ENCODE measurements at regions not wholly inside any gene's neighbourhood (a gene's known extent, or its start where the extent isn't known, plus 50 kb on each side); places are given as distances from the start of the nearest gene placed in this dataset.

DNA sequence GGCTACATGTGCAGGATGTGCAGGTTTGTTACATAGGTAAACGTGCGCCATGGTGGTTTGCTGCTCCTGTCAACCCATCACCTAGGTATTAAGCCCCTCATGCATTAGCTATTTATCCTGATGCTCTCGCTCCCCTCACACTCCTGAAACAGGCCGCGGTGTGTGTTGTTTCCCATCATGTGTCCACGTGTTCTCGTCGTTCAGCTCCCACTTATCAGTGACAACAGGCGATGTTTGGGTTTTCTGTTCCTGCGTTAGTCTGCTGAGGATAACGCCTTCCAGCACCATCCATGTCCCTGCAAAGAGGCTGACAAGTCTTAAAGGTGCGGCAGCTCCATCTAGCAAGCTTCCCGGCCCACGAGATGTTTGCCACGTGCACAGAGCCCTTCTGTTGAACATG, 175.1 kb downstream of the FOXL1 start:
- H3K36me3 ChIP-seq (ENCODE audit: control insufficient read depth in 2 of 2, insufficient read depth in 2 of 2, low read length in 1 of 2), result no peaks in the 10 kb centered on the region
- no peaks in the 10 kb centered on the region for H3K4me1 ChIP-seq (ENCODE audit: control insufficient read depth in 2 of 2, insufficient read depth in 2 of 2, low read length in 2 of 2)
- H3K27ac ChIP-seq (ENCODE audit: low read depth in 1 of 2, low read length in 1 of 2), result no peak overlapping the region
- peaks cover 0 to 7% of the 10 kb centered on the region in 2 donors for H3K27me3 ChIP-seq (ENCODE audit: control insufficient read depth in 2 of 2, insufficient read depth in 1 of 2, low read length in 1 of 2)
- no peak overlapping the region for H3K4me3 ChIP-seq (ENCODE audit: low read length in 2 of 2)
- WGBS, result 86% methylated on average over 15 of the region's 15 CpGs
- DNase-seq (ENCODE audit: low read depth in 6 of 9, low spot score in 9 of 9), result no peak
- no peaks in the 10 kb centered on the region for H3K9me3 ChIP-seq (ENCODE audit: control insufficient read depth in 2 of 2, insufficient read depth in 1 of 2, low read length in 1 of 2)

DNA sequence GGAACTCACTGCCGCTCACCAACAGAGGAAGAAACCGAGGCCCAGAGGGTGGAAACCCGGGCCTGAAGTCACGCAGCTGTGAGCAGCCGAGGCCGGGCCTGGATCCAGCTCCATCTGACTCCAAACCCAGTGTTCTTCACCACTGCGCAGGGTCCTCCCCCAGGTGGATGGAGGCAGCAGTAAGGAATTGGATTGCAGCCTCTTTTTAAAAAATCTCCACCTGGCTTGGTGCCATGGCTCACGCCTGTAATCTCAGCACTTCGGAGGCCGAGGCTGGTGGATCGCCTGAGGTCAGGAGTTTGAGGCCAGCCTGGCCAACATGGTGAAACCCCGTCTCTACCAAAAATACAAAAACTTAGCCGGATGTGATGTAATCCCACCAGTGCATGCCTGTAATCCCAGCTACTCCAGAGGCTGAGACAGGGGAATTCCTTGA, 177.2 kb downstream of the FOXL1 start:
- Histone ChIP-seq H3K27me3 (ENCODE audit: control insufficient read depth in 2 of 2, insufficient read depth in 1 of 2, low read length in 1 of 2) (peaks cover 4 to 11% of the 10 kb centered on the region in 2 donors), H3K4me3 (ENCODE audit: low read length in 2 of 2) (no peak overlapping the region), H3K27ac (ENCODE audit: low read depth in 1 of 2, low read length in 1 of 2) (no peak overlapping the region), H3K36me3 (ENCODE audit: control insufficient read depth in 2 of 2, insufficient read depth in 2 of 2, low read length in 1 of 2) (no peaks in the 10 kb centered on the region), H3K4me1 (ENCODE audit: control insufficient read depth in 2 of 2, insufficient read depth in 2 of 2, low read length in 2 of 2) (no peaks in the 10 kb centered on the region), H3K9me3 (ENCODE audit: control insufficient read depth in 2 of 2, insufficient read depth in 1 of 2, low read length in 1 of 2) (no peaks in the 10 kb centered on the region)
- no peak for DNase-seq (ENCODE audit: low read depth in 6 of 9, low spot score in 9 of 9)
- 92% methylated on average over 13 of the region's 13 CpGs for WGBS

DNA sequence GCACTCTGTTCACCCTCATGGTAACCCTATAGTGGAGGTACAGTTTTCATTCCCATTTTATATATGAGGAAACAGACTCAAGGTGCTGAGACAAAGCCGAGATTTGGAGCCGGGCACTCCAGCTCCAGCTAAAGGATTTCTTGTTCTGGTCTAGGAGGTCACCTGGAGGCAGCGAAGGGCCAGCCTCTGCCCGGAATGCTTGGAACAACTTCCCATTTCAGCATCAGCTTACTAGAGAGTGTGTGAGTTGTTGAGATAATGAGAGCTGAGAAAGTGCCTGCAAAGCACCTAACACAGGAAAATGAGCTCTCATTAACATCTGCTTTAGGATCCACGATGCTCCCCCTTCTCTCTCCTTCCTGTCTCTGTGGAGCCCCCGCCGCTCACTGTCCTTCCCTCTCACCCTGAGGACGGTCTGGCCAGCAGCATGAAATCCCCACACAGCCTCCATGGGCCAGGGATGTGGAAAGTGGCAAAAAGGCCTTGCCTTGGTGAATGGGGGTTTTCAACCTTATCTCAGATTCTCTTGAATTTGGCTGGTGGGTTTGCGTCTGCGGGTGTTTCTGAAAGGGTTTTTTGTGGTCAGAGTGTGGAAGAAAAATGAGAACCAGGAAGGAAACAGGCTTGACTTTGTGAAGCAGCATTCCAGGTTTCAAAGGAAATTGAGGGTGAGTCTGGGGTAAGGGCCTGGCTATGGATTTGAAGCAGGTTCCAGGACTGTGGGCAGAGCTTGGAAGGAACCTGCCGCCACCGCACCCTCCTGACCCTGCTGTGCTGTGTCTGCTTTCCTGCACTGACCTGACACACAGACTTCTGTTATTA, 178.7 kb downstream of the FOXL1 start:
- Histone ChIP-seq H3K27ac (ENCODE audit: low read depth in 1 of 2, low read length in 1 of 2) (no peak overlapping the region), H3K36me3 (ENCODE audit: control insufficient read depth in 2 of 2, insufficient read depth in 2 of 2, low read length in 1 of 2) (no peaks in the 10 kb centered on the region), H3K4me3 (ENCODE audit: low read length in 2 of 2) (no peak overlapping the region), H3K4me1 (ENCODE audit: control insufficient read depth in 2 of 2, insufficient read depth in 2 of 2, low read length in 2 of 2) (peaks cover 0 to 2% of the 10 kb centered on the region in 2 donors), H3K27me3 (ENCODE audit: control insufficient read depth in 2 of 2, insufficient read depth in 1 of 2, low read length in 1 of 2) (peaks cover 4 to 26% of the 10 kb centered on the region in 2 donors), H3K9me3 (ENCODE audit: control insufficient read depth in 2 of 2, insufficient read depth in 1 of 2, low read length in 1 of 2) (no peaks in the 10 kb centered on the region)
- WGBS, result 21% methylated on average over 12 of the region's 12 CpGs
- no peak for DNase-seq (ENCODE audit: low read depth in 6 of 9, low spot score in 9 of 9)

DNA sequence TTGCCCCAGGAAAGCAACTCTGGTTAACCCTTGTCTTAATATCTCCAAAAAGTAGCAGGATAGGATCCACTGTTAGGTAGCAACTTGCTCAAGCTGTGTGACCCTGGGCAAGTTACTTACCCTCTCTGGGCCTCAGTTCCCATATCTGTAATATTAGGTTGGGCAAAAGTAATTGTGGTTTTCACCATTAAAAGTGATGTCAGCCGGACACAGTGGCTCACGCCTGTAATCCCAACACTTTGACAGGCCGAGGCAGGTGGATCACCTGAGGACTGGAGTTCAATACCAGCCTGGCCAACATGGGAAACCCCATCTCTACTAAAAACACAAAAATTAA, 179.3 kb downstream of the FOXL1 start:
- peaks cover 4 to 31% of the 10 kb centered on the region in 2 donors for H3K27me3 ChIP-seq (ENCODE audit: control insufficient read depth in 2 of 2, insufficient read depth in 1 of 2, low read length in 1 of 2)
- H3K27ac ChIP-seq (ENCODE audit: low read depth in 1 of 2, low read length in 1 of 2), result no peak overlapping the region
- no peaks in the 10 kb centered on the region for H3K9me3 ChIP-seq (ENCODE audit: control insufficient read depth in 2 of 2, insufficient read depth in 1 of 2, low read length in 1 of 2)
- DNase-seq (ENCODE audit: low read depth in 6 of 9, low spot score in 9 of 9), result no peak
- no peaks in the 10 kb centered on the region for H3K36me3 ChIP-seq (ENCODE audit: control insufficient read depth in 2 of 2, insufficient read depth in 2 of 2, low read length in 1 of 2)
- H3K4me3 ChIP-seq (ENCODE audit: low read length in 2 of 2), result no peak overlapping the region
- 94% methylated on average over 3 of the region's 3 CpGs for WGBS
- peaks cover 0 to 2% of the 10 kb centered on the region in 2 donors for H3K4me1 ChIP-seq (ENCODE audit: control insufficient read depth in 2 of 2, insufficient read depth in 2 of 2, low read length in 2 of 2)

DNA sequence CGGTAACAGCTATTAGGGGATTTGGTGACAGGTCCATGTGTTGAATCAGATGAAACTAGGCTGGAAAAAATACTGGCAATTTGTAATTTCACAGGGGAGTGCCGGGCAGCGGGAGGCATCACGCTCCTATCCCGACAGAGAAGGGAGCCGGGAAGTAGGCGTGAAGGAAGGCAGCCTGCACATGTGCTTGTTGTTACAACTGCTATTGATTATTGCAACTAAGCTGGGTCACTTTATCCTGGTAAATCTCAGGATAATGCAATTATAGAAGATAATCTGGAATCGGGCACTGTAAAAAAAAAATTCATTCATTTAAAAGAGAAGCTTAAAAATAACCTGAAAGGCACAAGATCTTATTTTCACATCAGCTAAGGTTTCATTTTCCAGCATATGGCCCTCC, 180.6 kb downstream of the FOXL1 start:
- no peak overlapping the region for H3K27ac ChIP-seq (ENCODE audit: low read depth in 1 of 2, low read length in 1 of 2)
- H3K27me3 ChIP-seq (ENCODE audit: control insufficient read depth in 2 of 2, insufficient read depth in 1 of 2, low read length in 1 of 2), result peaks cover 4 to 33% of the 10 kb centered on the region in 2 donors
- H3K4me3 ChIP-seq (ENCODE audit: low read length in 2 of 2), result no peak overlapping the region
- peaks cover 0 to 2% of the 10 kb centered on the region in 2 donors for H3K4me1 ChIP-seq (ENCODE audit: control insufficient read depth in 2 of 2, insufficient read depth in 2 of 2, low read length in 2 of 2)
- DNase-seq (ENCODE audit: low read depth in 6 of 9, low spot score in 9 of 9), result no peak
- H3K9me3 ChIP-seq (ENCODE audit: control insufficient read depth in 2 of 2, insufficient read depth in 1 of 2, low read length in 1 of 2), result no peaks in the 10 kb centered on the region
- 77% methylated on average over 8 of the region's 8 CpGs for WGBS
- no peaks in the 10 kb centered on the region for H3K36me3 ChIP-seq (ENCODE audit: control insufficient read depth in 2 of 2, insufficient read depth in 2 of 2, low read length in 1 of 2)

DNA sequence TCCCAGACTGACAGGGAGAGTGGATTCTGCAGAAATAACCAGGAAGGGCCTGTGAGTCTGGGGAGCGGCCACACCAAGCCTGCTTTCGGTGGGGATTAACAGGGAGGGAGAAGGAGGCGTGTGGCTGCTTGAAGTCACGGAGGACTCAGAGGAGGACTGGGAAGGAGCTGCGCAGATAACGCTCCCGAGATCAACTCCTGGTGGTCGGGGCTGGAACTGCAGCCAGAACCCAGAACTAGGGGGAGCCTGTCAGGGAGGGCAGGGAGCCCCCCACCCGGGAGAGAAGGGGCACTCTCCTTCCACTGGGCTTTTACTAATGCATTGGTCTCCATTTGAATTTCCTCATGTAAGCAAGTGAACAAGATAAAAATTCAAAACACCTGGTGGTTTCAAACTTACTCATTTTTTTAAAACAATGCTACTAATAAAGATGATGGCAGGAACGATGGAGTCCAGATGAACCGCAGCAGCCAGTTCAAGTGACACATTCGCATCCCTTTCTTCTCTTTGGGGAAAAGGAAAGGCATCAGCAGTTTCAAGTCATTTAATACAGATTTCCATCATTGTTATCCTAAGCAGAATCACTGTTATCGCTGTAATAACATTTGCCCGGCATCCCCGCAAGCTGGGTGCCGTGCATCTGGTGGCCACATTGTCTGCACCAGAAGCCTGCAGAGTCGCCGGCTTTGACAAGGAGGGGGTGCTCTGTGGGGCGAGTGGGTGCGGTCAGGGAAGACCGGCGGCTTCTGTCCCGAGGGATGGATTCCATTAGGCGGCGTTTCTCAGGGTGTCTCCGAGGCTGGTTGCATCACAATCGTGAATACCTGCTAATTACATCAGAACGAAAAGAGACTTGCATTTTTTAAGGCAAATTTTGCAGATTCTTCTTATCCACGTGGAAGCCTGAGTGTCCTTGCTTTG, 183.0 kb downstream of the FOXL1 start:
- DNase-seq (ENCODE audit: low read depth in 6 of 9, low spot score in 9 of 9), result peak in 7 of 9 donors; percentile 2 to 52 (median 19)
- 40% methylated on average over 29 of the region's 29 CpGs for WGBS
- no peak overlapping the region for H3K27ac ChIP-seq (ENCODE audit: low read depth in 1 of 2, low read length in 1 of 2)
- H3K36me3 ChIP-seq (ENCODE audit: control insufficient read depth in 2 of 2, insufficient read depth in 2 of 2, low read length in 1 of 2), result no peaks in the 10 kb centered on the region
- H3K9me3 ChIP-seq (ENCODE audit: control insufficient read depth in 2 of 2, insufficient read depth in 1 of 2, low read length in 1 of 2), result no peaks in the 10 kb centered on the region
- H3K4me3 ChIP-seq (ENCODE audit: low read length in 2 of 2), result no peak overlapping the region
- peaks cover 0 to 2% of the 10 kb centered on the region in 2 donors for H3K4me1 ChIP-seq (ENCODE audit: control insufficient read depth in 2 of 2, insufficient read depth in 2 of 2, low read length in 2 of 2)
- peaks cover 6 to 33% of the 10 kb centered on the region in 2 donors for H3K27me3 ChIP-seq (ENCODE audit: control insufficient read depth in 2 of 2, insufficient read depth in 1 of 2, low read length in 1 of 2)

DNA sequence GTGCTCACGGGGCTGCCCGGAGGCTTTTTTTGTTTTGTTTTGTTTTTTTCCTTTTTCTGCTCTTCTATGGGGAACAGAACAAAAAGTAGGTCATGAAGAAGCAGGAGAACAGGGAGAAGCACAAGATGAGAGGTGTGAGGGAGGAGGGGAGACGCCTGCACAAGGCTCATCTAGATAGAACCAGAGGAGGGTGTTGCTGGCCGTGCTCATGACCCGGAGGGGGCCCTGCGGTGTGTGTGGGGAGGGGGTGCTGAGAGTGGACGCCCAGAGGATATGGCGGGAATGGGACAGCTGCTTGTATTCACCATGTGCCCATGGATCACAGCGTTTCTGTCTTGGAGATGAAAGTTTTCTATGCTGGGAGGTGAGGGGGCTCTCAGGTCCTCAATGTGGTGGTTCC, 183.7 kb downstream of the FOXL1 start:
- DNase-seq (ENCODE audit: low read depth in 6 of 9, low spot score in 9 of 9), result no peak
- Histone ChIP-seq H3K9me3 (ENCODE audit: control insufficient read depth in 2 of 2, insufficient read depth in 1 of 2, low read length in 1 of 2) (no peaks in the 10 kb centered on the region), H3K4me1 (ENCODE audit: control insufficient read depth in 2 of 2, insufficient read depth in 2 of 2, low read length in 2 of 2) (peaks cover 0 to 2% of the 10 kb centered on the region in 2 donors), H3K36me3 (ENCODE audit: control insufficient read depth in 2 of 2, insufficient read depth in 2 of 2, low read length in 1 of 2) (no peaks in the 10 kb centered on the region), H3K4me3 (ENCODE audit: low read length in 2 of 2) (no peak overlapping the region), H3K27ac (ENCODE audit: low read depth in 1 of 2, low read length in 1 of 2) (no peak overlapping the region), H3K27me3 (ENCODE audit: control insufficient read depth in 2 of 2, insufficient read depth in 1 of 2, low read length in 1 of 2) (peaks cover 6 to 28% of the 10 kb centered on the region in 2 donors)
- 56% methylated on average over 9 of the region's 9 CpGs for WGBS

DNA sequence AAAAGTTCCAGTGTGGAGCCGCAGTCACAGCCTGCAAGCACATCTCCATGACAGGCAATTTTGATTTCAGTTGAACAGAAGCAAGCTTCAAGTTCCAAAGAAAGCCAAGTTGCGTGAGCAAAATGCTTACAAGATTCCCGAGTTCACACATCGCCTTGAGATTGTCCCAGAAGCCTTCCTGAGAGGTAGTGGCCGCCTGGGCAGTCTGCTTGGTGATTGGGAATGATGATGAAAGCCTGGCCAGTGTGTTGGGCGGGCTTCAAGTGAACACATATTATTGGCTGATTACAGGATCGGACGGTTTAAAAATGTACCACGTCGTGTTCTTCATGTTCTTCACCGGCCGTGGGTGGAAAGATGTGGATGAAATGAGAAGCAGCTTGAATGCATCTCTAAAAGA, 185.5 kb downstream of the FOXL1 start:
- H3K4me1 ChIP-seq (ENCODE audit: control insufficient read depth in 2 of 2, insufficient read depth in 2 of 2, low read length in 2 of 2), result peaks cover 0 to 2% of the 10 kb centered on the region in 2 donors
- WGBS, result 92% methylated on average over 12 of the region's 12 CpGs
- H3K9me3 ChIP-seq (ENCODE audit: control insufficient read depth in 2 of 2, insufficient read depth in 1 of 2, low read length in 1 of 2), result no peaks in the 10 kb centered on the region
- no peak overlapping the region for H3K27ac ChIP-seq (ENCODE audit: low read depth in 1 of 2, low read length in 1 of 2)
- no peaks in the 10 kb centered on the region for H3K36me3 ChIP-seq (ENCODE audit: control insufficient read depth in 2 of 2, insufficient read depth in 2 of 2, low read length in 1 of 2)
- H3K4me3 ChIP-seq (ENCODE audit: low read length in 2 of 2), result no peak overlapping the region
- no peak for DNase-seq (ENCODE audit: low read depth in 6 of 9, low spot score in 9 of 9)
- H3K27me3 ChIP-seq (ENCODE audit: control insufficient read depth in 2 of 2, insufficient read depth in 1 of 2, low read length in 1 of 2), result peaks cover 6 to 26% of the 10 kb centered on the region in 2 donors

DNA sequence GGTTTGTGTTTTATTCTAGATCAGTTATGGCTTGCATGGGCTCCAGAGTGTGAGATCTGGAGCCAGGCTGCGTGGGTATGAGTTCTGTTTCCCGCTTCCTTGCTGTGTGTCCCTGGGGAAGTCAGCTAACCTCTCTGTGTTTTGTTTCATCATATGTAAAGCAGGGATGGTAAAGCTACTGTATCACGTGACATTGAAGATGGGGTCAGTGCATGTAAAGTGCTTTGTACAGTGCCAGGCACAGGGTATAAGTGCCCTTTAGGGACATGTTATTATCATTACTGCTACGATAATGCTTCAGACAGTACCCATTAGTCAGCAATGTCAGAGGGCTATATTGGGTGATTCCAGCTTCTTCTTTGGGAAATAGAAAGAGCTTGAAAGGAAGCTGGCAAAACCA, 186.2 kb downstream of the FOXL1 start:
- Histone ChIP-seq H3K36me3 (ENCODE audit: control insufficient read depth in 2 of 2, insufficient read depth in 2 of 2, low read length in 1 of 2) (no peaks in the 10 kb centered on the region), H3K4me1 (ENCODE audit: control insufficient read depth in 2 of 2, insufficient read depth in 2 of 2, low read length in 2 of 2) (peaks cover 0 to 2% of the 10 kb centered on the region in 2 donors), H3K27ac (ENCODE audit: low read depth in 1 of 2, low read length in 1 of 2) (no peak overlapping the region), H3K27me3 (ENCODE audit: control insufficient read depth in 2 of 2, insufficient read depth in 1 of 2, low read length in 1 of 2) (peaks cover 2 to 24% of the 10 kb centered on the region in 2 donors), H3K9me3 (ENCODE audit: control insufficient read depth in 2 of 2, insufficient read depth in 1 of 2, low read length in 1 of 2) (no peaks in the 10 kb centered on the region), H3K4me3 (ENCODE audit: low read length in 2 of 2) (no peak overlapping the region)
- DNase-seq (ENCODE audit: low read depth in 6 of 9, low spot score in 9 of 9), result no peak
- WGBS, result 91% methylated on average over 4 of the region's 4 CpGs

All from thymus (tissue), 11 donors.